ENCODE measurements at regions not wholly inside any gene's neighbourhood (a gene's known extent, or its start where the extent isn't known, plus 50 kb on each side); places are given as distances from the start of the nearest gene placed in this dataset.
A peak's percentile ranks its signal among the peaks of the same experiment; 100 is the strongest.

- DNase-seq (no peak), ATAC-seq (peak; percentile 9)
- intact Hi-C loops (cut with DNase I, micrococcal nuclease), result no loop called here
These were observed 116.4 kb downstream of the TRIM29 start for GRCh38 chr11:120021391-120021953.

- ATAC-seq, result no peak
- intact Hi-C loops (cut with DNase I, micrococcal nuclease), result no loop called here
- no peak for DNase-seq
These were observed 116.9 kb downstream of the TRIM29 start for GRCh38 chr11:120020981-120021380.

- ATAC-seq (no peak), DNase-seq (no peak)
- intact Hi-C loops (cut with DNase I, micrococcal nuclease), result no loop called here
These were observed 117.4 kb downstream of the TRIM29 start for GRCh38 chr11:120020486-120020885.

GRCh38 chr11:120019191-120019590 is 118.7 kb downstream of the TRIM29 start:
- ATAC-seq (no peak), DNase-seq (no peak)
- intact Hi-C loops (cut with DNase I, micrococcal nuclease), result no loop called here

GRCh38 chr11:120017582-120018150 is 120.2 kb downstream of the TRIM29 start:
- intact Hi-C loops (cut with DNase I, micrococcal nuclease), result no loop called here

DNA sequence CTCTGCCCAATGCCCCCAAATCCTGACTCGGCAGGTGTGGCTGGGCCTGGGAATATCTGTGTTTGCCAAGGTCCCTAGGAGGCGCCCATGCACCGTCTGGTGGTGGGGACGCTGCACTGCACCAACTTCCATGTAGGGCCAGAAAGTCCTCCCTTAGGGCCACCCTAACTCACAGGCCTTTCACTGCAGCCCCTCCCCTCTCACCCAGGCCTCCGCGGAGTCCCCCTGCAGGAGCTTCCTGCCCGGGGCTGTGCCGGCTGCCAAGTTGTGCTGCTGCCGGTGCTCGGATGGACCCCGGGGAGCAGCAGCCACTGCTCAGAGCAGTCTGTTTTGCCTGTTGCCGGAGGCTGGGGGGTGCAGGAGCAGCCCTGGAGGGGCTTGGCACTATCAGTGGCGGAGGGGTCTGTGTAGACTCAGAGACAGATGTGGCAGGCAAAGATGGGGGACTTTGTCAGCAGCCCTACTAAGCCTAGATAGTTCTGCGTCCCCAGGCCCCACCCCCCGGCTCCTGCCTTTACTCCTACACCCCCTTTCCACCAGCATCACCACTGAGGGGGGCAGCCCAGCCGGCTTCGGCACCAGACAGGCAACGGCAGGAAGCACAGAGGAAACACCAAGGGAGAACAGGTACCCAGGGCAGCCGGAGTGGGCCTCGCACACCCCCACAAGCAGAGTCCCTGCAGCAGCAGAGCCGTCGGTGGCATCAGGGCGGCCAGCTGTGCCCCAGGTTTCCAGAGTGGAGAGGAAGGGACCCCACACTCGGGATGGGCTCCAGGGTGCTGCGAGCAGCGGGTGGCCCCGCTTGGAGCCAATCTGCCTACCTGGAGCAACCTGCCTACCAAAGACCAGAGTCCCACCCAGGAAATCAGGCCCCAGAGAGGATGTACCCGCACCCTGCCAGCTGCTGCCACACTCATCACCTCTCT is 124.3 kb downstream of the TRIM29 start:
- intact Hi-C loops (cut with DNase I, micrococcal nuclease), result no loop called here
- peak; percentile 33 to 73 for DNase-seq
- peak; percentile 97 for ATAC-seq

More at GRCh38 chr11:120017582-120018150, 120.2 kb downstream of the TRIM29 start:
- ATAC-seq, result no peak
- DNase-seq, result no peak

- intact Hi-C loops (cut with DNase I, micrococcal nuclease), result no loop called here
- DNase-seq (no peak), ATAC-seq (no peak)
These were observed 125.7 kb downstream of the TRIM29 start for GRCh38 chr11:120012245-120012644.

GRCh38 chr11:120011836-120012235 is 126.1 kb downstream of the TRIM29 start:
- no peak for ATAC-seq
- DNase-seq, result no peak
- intact Hi-C loops (cut with DNase I, micrococcal nuclease), result no loop called here

DNA sequence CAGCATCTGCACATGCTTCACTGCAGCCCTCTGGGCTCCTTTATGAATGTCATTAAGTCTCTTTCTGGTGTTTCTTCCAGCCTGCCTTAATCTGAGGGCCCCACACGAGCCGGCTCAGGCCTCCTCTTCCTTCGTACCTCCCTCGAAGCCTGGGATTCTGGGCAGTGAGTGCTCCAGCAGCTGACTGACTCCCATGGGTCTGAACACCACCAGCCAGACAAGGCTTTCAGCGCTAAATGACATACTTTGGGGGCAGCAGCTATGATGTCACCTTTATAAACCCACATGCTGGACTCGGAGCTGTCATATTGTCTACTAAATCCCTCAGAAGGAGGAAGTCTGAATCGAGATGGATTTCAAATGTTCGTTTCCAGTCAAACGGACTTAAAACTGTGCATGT is 127.1 kb downstream of the TRIM29 start:
- ATAC-seq (no peak), DNase-seq (no peak)
- intact Hi-C loops (cut with DNase I, micrococcal nuclease), result no loop called here

DNA sequence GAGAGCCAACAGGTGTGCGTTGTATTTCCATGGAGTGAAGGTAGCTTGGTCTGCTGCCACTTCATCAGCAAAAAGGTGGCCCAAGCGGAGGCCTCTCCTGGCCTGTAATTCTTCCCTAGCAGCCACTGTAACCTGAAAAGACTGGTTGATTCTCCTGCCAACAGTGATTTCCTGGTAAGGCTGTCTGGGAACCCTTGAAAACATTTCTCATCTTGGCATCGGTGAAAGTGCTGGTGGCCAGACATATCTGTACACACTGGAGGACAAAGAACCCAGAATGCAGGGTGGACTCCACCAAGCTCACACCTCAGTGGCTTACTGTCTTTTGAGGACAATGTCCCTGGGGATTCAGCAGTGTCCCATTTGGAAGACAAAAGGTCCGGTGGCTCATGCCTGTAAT is 128.0 kb downstream of the TRIM29 start:
- DNase-seq, result no peak
- ATAC-seq, result no peak
- intact Hi-C loops (cut with DNase I, micrococcal nuclease), result no loop called here

- ATAC-seq, result no peak
- intact Hi-C loops (cut with DNase I, micrococcal nuclease), result no loop called here
- no peak for DNase-seq
These were observed 130.8 kb downstream of the TRIM29 start for GRCh38 chr11:120007144-120007543.

DNA sequence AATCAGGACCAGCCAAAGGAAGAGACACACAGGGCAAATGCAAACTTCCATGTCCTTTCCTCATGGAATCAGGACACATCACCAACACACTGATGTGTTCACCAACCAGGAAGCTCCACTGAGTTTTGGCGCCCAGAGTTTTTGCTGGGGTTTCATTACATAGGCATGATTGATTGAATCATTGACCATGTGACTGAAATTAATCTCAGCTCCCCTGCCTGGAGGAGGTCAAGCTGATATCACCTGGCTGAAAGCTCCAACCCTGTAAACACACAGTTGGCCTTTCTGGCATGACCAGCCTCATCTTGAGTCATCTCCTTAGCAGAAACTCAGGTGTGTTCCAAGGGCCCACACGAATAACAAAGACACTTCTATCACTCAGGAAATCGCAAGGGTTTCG is 133.2 kb downstream of the TRIM29 start:
- intact Hi-C loops (cut with DNase I, micrococcal nuclease), result no loop called here
- ATAC-seq (no peak), DNase-seq (no peak)

GRCh38 chr11:120001178-120002090 is 136.5 kb downstream of the TRIM29 start:
- DNase-seq (no peak), ATAC-seq (no peak)
- intact Hi-C loops (cut with DNase I, micrococcal nuclease), result no loop called here

GRCh38 chr11:119999220-119999619 is 138.7 kb downstream of the TRIM29 start:
- intact Hi-C loops (cut with DNase I, micrococcal nuclease), result no loop called here
- ATAC-seq (peak; percentile 46), DNase-seq (no peak)

- intact Hi-C loops (cut with DNase I, micrococcal nuclease), result no loop called here
- ATAC-seq (no peak), DNase-seq (no peak)
These were observed 141.4 kb downstream of the TRIM29 start for GRCh38 chr11:119996556-119996955.

GRCh38 chr11:119995730-119996491 is 142.0 kb downstream of the TRIM29 start:
- DNase-seq (no peak), ATAC-seq (no peak)
- intact Hi-C loops (cut with DNase I, micrococcal nuclease), result no loop called here

- ATAC-seq, result peak; percentile 86
- DNase-seq, result peak; percentile 36 to 40
- intact Hi-C loops (cut with DNase I, micrococcal nuclease), result no loop called here
These were observed 144.2 kb downstream of the TRIM29 start for GRCh38 chr11:119993722-119994121.

Data from left colon (tissue), 2 donors.